BE2C (cell line): ENCODE measurements at regions not wholly inside any gene's neighbourhood (a gene's known extent, or its start where the extent isn't known, plus 50 kb on each side); places are given as distances from the start of the nearest gene placed in this dataset.
A peak's percentile ranks its signal among the peaks of the same experiment; 100 is the strongest.

Experiments used
- DNase-seq: peaks from one replicate; pipeline ENCODE4 v3.0.0-alpha.2; 2020
- H3K27me3 ChIP-seq: fragments of 250-450 bp; sonication (Bioruptor Pico); 2 replicates; pipeline ENCODE4 v1.5.1; 2020; ENCODE audit warnings: mild to moderate bottlenecking
- H3K36me3 ChIP-seq: fragments of 250-450 bp; sonication (Bioruptor Pico); 2 replicates; pipeline ENCODE4 v1.5.1; 2020; ENCODE audit warnings: mild to moderate bottlenecking
- H3K4me1 ChIP-seq: fragments of 250-450 bp; sonication (Bioruptor Pico); 2 replicates; pipeline ENCODE4 v1.5.1; 2020
- H3K4me3 ChIP-seq: 2 replicates; pipeline ENCODE4 v1.5.1; 2011; ENCODE audit warnings: low read depth, low read length
- H3K9me3 ChIP-seq: fragments of 250-450 bp; sonication (Bioruptor Pico); 2 replicates; pipeline ENCODE4 v1.5.1; 2020
- TF ChIP-seq, protein P1 (sequence below): IDR thresholded peaks from 2 replicates; pipeline ENCODE4 v1.5.1; 2012; ENCODE audit warnings: mild to moderate bottlenecking, low read depth, low read length

DNA sequence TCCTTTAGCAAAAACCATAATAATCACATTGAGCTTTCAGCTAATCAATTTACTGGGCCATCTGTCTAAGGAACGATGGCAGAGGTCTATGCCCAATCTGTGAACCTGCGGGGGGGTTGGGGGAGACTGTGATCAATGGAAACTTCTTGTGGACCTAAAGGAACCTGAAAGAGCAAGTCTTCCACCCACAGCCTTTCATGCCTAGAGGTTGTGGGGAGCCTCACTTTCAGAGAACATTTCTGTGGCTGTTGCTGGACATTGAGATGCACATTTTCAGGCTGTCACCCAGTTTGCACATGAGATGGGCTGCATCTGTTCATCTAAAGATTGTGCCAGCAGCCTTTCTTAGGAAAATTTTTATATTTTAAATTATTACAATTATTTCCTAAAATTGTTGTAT is 310.0 kb upstream of the SPTLC3 start:
- Histone ChIP-seq H3K4me1 (peaks cover 9% of the 10 kb centered on the region; the same call in 1 of the 2 replicates), H3K27me3 (no peaks in the 10 kb centered on the region), H3K4me3 (no peak overlapping the region), H3K9me3 (no peaks in the 10 kb centered on the region), H3K36me3 (no peaks in the 10 kb centered on the region)
- peak; percentile 30 for DNase-seq
- TF ChIP-seq, protein P1, sequence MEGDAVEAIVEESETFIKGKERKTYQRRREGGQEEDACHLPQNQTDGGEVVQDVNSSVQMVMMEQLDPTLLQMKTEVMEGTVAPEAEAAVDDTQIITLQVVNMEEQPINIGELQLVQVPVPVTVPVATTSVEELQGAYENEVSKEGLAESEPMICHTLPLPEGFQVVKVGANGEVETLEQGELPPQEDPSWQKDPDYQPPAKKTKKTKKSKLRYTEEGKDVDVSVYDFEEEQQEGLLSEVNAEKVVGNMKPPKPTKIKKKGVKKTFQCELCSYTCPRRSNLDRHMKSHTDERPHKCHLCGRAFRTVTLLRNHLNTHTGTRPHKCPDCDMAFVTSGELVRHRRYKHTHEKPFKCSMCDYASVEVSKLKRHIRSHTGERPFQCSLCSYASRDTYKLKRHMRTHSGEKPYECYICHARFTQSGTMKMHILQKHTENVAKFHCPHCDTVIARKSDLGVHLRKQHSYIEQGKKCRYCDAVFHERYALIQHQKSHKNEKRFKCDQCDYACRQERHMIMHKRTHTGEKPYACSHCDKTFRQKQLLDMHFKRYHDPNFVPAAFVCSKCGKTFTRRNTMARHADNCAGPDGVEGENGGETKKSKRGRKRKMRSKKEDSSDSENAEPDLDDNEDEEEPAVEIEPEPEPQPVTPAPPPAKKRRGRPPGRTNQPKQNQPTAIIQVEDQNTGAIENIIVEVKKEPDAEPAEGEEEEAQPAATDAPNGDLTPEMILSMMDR: no peak

- Histone ChIP-seq H3K4me3 (no peak overlapping the region), H3K27me3 (no peaks in the 10 kb centered on the region), H3K4me1 (peaks cover 9% of the 10 kb centered on the region; the same call in 1 of the 2 replicates), H3K9me3 (no peaks in the 10 kb centered on the region), H3K36me3 (no peaks in the 10 kb centered on the region)
- TF ChIP-seq, protein P1: no peak
- no peak for DNase-seq
Measured at GRCh38 chr20:12699374-12700228, 309.2 kb upstream of the SPTLC3 start.

- Histone ChIP-seq H3K36me3 (no peaks in the 10 kb centered on the region), H3K27me3 (no peaks in the 10 kb centered on the region), H3K9me3 (no peaks in the 10 kb centered on the region), H3K4me3 (no peak overlapping the region), H3K4me1 (peaks cover 9% of the 10 kb centered on the region; the same call in 1 of the 2 replicates)
- no peak for DNase-seq
- TF ChIP-seq, protein P1: no peak
Measured at GRCh38 chr20:12700701-12701100, 308.1 kb upstream of the SPTLC3 start.

- Histone ChIP-seq H3K27me3 (no peaks in the 10 kb centered on the region), H3K36me3 (no peaks in the 10 kb centered on the region), H3K4me3 (no peak overlapping the region), H3K4me1 (peaks cover 9% of the 10 kb centered on the region; the same call in 1 of the 2 replicates), H3K9me3 (no peaks in the 10 kb centered on the region)
- TF ChIP-seq, protein P1: no peak
- no peak for DNase-seq
Measured at GRCh38 chr20:12702312-12702711, 306.5 kb upstream of the SPTLC3 start.

DNA sequence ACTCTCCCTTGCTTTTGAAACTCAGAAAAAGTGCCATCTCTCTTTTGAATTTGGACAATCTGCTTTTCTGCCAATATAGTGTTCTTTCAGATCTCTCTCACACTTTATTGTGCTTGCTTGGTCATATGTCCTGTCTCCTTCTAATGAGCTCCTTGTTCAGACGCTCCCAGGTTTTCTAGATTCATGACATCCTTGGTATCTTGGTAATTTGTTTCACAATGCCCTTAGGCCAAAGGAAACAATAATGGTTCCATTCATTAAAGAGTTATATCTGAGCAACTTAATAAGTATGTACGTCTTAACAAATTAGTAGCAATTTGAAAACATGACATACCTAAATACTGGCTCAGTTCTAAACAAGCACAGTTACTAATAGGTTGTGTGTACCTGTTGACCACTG is 293.4 kb upstream of the SPTLC3 start:
- no peaks in the 10 kb centered on the region for H3K4me1 ChIP-seq
- TF ChIP-seq, protein P1: no peak
- no peaks in the 10 kb centered on the region for H3K9me3 ChIP-seq
- H3K27me3 ChIP-seq: no peaks in the 10 kb centered on the region; the same call in 1 of the 2 replicates
- DNase-seq: no peak
- no peak overlapping the region for H3K4me3 ChIP-seq
- H3K36me3 ChIP-seq: no peaks in the 10 kb centered on the region
